GM19455 (cell line): ENCODE measurements at regions not wholly inside any gene's neighbourhood (a gene's known extent, or its start where the extent isn't known, plus 50 kb on each side); places are given as distances from the start of the nearest gene placed in this dataset.

Experiments used
- ATAC-seq: cut with Tn5 transposase; IDR thresholded peaks from one replicate; pipeline ENCODE4 v1.9.1; 2021; ENCODE audit not compliant: unreplicated experiment

DNA sequence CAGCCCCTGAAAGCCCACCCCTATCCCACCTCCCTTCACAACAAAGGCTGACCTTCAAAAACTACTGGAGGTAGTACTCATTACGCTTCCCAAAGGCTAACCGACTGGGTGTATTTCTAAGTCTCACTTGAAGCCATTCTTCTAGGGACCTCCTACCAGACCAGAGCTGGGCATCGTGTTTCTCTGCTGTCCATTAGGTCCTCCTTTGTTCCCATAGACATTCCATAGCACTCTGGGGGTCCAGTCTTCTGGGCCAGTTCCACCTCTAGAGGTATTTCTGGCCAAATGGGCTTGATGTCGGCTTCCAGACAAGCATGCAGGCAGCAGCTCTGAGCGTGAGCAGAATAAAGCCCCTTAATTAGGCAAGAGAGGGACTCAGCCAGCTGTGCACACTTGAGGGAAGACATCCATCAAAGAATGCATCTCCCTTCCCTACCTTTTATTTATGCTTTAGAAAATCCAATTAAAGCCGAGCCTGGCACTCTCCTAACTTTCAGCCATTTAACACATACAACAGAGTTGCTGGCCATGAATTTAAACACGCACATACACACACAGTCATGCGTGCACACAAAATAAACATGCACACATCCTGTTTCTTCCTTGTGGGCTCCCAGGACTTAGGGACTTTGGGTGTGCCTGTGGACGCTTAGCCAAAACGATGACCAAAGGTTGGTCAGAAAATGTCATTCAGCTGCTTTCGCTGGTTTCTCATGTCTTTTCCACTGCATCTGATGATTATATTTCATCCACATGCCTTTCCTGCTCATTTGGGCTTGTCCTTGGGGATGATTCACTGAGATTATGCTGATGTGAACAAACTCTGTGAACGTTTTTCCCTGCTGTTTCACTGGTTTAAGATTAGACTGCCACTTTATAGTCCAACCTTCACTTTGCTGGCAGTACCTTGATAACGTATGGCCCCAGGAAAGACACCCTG lies 362.0 kb upstream of the NFE2L3 start:
- no peak for ATAC-seq

DNA sequence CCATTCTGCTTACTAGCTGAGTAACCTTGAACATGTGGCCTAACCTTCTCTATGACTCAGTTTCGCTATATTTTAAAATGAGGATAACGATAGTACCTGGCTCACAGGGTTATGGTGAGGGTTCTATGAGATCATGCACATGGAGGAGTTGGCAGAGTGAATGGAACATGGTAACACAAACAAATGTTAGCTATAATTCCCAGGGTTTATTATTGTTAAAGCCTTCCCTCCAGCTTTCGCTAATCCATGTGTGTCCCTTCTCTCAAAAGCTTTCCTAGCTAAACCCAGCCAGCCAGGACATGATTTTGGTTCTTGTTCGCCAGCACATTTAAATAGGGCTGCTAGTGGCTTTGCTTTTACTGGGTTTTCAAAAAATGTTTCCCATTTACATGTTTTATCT lies 361.0 kb upstream of the NFE2L3 start:
- no peak for ATAC-seq

DNA sequence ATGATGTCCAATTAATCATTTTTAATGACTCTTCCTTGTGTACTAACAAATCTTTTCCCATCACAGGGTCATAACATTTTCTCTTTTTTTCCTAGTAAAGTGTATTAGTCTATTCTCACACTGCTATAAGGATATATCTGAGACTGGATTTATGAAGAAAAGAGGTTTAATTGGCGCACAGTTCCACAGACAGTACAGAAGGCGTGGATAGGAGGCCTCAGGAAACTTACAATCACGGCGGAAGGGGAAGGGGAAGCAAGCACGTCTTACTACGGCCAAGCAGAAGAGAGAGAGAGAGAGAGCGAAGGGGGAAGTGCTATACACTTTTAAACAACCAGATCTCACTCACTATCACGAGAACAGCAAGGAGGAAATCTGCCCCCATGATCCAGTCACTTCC lies 359.4 kb upstream of the NFE2L3 start:
- no peak for ATAC-seq

DNA sequence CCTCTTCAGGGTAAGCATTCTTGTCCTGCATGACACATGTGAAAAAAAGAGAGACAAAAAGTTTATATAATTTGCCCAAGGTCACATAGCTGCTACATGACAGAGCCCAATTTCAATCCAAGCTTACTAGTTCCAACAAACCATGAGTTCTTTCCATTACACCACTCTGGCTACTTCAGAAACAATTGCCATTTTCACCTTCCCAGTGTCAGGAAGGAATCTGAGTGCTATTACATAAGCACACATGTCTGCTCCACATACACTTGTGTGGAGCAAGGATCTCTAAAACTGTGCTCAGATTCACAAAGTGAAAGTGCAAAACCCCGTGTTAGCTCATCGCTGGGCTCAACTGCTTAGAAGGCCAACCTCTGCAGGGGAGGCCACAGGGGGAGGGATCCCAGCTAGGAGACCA lies 356.2 kb upstream of the NFE2L3 start:
- no peak for ATAC-seq

DNA sequence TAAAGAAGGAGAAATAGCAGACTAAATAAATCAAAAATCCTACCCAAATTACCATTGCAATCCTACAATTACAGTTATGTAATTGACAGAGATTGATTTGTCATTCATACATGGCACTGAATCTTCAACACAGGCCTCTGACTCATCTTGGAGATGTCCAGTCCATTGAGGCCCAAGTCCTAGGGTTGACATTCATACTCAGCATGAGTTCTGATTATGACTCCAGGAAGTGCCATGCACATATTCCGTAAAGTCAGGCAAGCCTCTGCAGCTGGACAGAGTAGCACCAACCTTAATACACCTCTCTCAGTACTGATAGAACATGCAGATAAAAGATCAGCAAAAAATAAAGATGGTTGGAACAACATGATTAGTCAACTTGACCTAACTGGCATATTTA lies 353.7 kb upstream of the NFE2L3 start:
- no peak for ATAC-seq

DNA sequence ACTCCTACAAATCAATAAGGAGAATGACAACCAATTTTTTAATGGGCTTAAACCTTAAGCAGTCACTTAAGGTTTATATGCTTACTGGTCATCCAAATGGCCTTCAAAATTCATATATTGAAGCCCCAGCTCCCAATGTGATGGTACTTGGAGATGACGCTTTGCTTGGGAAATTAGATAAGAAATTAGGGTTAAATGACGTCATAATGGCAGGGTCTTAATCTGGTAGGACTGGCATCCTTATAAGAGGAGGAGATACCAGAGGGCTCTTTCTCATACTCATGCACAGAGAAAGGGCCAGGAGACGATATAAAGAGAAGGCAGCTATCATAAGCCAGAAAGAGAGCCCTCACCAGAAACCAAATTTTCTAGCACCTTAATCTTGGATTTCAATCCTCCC lies 350.8 kb upstream of the NFE2L3 start:
- ATAC-seq: no peak

DNA sequence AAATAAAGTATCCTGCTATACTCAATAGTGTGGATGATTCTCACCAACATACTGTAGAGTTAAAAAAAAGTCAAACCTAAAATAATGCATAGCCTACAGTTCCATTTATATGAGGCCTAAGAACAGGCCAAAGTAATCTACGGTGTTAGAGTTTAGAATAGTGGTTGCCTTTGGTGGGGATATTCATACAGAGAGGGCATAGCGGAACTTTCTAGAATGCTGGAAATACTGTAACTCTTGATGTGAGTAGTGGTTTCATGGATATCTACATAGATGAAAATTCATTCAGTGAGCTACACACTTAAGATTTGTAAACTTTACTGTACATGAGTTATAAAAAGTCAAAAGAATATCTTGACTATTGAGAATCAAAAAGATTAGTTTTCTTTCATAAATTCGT lies 349.9 kb upstream of the NFE2L3 start:
- ATAC-seq: no peak

DNA sequence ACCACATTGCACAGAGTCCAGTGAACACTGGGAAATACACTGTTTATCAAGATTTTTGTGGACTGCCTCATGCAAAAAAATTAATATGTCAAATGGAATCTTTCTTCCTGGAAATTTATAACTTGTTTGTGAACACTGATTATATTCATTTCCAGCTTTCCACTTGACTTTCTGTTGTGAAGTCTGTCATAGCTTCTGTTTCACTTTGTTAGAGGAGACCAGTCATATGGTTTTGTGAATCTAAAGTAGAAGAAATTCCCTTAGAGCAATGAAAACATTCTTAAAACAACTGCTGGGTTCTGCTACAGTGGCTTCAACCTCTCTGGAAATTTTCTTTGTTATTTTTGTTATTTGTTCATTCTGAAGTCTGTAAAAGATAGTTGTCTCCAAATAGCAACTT lies 349.5 kb upstream of the NFE2L3 start:
- ATAC-seq: no peak

DNA sequence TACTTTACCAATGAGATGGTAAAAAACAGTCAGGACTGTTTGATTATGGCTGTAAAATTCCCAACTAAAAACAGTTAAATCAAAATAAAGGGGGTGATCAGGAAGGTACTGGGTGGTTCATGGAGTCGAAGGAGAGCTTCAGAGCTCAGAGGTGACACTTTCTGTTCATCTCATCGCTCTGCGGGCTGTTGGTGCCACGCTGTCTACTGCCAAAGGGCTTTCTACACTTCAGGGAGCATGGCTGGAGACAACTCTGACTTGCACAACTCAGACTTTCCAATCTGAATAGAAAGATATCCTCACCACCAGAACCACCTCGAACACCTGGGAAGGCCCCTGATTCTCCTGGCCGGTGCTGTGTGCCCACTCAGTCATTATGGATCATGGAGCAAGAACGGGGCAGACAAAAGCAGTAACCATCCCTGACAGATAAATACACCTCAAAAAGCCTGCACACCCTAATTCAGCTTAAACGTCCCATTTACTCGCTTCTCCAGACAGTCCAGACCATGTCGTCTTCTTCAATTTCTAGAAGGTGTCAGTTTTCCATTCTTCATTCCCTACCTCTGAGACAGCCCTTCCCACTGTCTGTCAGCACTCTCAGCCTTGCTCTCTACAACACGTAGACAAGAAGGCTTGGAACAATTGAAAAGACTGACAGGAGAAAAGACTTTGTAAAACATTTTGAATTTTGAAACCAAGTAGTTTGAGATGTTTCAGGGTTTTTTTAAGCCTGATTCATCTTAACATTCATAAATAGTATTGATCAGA lies 348.7 kb upstream of the NFE2L3 start:
- no peak for ATAC-seq

DNA sequence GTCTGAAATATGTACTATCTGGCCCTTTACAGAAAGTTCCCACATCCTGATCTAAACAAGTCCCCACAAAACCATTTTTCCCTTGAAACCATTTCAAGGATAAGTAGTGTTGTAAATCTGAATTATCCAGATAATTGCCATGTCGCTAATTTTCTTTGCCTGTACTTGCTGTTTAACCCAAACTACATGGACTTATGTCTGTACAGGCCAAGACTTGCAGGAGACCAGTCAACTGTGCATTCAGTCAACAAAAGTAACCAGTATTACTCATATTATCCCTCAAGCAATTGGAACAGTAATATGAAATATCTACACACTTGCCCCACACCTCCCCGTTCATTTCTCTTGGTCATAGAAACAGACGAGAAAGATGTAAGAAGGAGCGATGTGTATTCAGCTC lies 347.8 kb upstream of the NFE2L3 start:
- no peak for ATAC-seq

DNA sequence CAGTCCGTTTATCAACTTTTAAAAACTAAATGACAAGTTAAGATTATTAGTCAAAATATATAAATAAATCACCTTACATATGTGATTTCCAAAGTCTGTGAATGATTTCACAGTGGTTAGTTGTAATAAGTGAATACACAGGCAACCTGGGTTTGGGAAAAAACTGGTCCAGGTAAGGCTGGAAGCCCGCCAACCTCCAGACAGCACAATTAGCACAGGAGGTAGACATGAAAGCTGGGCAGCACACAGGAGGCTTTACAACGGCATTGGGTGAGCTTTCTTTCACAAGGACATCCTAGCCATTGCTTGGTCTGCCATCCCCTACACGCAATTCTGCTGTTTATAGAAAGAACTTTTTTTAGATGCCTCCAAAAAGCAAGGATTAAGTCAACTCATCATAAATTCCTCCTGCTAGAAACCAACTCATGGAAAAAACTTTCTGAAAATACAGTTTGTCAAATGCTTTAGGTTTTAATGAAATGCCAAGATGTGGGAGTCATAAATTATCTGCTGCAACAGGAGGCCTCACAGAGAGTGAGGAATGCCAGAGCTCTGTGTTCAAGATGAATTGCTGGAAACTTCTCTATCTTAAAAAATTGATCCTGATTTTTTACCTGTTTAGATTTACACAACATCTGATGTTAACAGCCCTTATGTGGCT lies 346.8 kb upstream of the NFE2L3 start:
- ATAC-seq: no peak

DNA sequence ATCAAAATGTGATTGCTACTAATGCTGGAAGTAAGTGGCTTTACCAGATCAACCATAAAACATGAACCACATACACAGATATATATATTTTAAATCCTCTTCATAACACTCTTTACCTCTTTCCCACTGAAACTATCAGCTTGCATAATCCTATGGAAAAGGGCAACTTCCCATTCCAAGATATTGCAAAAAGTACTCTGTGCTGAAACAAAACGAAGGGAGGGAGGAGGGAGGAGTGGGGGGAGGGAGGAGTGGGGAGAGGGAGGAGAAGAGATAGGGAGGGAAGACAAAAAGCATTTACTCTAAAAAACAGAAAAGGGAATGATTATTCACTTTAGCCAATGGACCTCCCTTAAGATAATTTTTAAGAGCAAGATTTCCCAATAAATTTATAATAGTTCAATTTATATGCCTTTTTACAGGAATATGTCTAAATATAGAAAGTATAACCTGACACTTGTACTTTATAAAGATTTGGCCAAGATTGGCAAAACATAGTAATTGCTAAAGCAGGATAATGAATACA lies 344.8 kb upstream of the NFE2L3 start:
- no peak for ATAC-seq

DNA sequence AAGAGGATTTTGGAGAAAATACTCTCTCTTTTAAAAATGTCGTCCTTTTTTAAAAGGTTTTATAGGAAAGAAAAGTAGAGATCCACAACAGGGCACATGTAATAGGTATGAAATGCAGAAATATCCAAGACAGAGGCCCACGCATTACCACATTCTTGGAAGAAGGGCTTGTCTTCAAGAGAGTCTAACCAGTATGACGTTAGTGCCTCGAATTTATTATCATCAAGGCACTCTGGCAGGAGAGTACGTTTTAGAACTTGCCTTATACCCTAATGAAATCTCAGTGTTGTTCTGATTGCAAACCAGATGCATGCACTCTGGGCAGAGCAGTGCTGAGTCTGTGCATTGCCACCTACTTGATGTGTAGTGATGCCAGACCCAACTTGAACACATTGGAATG lies 342.6 kb upstream of the NFE2L3 start:
- ATAC-seq: no peak

DNA sequence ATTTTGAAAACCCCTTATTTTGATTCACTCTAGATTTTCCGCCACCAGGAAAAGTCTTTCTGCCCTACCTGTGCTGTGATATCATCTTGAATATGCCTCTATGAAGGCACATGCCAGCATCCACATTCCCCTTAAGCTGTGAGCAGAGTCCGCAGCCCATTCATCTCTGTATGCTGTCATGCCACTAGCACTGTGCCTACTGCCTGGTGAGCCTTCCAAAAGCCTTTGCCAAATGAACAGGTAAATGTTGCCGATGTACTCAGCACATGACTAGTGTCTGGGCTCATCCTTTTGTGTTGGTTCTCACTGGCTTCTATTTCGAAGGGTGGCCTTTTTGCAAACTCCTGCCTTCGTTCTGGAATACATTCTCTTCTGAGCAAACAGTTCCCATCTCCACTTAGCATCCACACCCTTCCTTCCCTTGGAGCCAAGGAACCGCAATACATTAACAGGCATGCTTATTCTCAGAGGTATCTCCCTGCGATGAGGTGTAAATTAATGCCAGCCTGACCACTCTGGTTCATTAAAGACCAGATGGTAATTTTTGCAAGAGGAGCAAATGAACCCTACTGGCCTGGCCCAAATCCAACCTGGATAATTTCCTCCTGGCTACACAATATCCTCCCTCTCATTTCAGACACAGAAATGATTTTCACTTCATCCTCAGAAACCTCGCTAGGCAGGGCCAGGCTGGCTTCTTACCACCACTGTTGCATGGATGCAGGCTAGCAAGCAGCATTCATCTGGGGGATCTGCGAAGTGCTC lies 339.7 kb upstream of the NFE2L3 start:
- ATAC-seq: no peak

DNA sequence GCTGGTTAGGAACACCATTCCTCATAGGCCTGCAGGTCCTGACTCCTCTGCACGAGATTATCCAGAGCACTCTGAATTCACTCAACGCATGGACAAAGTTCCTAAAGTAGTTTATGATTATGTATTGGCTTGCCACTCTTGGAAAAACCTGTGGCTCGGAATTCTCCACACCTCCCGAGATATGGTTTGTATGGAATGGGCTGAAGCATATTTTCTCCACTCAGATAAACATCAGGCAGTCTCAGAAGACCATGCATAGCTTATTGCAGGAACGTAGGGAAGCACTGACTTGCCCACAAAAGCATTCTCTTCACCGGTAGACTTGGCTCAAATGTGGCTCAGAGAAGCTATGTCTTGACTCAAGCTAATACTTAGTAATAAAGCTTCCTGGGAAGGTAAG lies 338.6 kb upstream of the NFE2L3 start:
- ATAC-seq: no peak

DNA sequence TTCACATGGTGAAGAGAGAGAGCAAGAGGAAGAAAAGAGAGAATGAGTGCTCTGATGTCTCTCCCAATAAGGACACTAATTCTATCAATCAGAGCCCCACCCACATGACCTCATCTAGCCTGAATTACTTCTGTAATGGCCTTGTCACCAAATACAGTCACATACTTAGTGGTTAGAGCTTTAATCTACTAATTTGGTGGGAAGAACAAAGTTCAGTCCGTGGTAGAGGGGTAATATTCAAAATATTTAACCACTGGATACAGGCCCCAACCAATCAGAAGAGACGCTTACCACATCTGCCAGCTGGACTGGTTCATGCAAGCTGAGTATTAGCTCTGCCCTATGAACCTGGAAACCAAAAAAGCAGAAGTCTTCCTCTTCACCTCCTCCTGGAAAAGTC lies 336.3 kb upstream of the NFE2L3 start:
- no peak for ATAC-seq

DNA sequence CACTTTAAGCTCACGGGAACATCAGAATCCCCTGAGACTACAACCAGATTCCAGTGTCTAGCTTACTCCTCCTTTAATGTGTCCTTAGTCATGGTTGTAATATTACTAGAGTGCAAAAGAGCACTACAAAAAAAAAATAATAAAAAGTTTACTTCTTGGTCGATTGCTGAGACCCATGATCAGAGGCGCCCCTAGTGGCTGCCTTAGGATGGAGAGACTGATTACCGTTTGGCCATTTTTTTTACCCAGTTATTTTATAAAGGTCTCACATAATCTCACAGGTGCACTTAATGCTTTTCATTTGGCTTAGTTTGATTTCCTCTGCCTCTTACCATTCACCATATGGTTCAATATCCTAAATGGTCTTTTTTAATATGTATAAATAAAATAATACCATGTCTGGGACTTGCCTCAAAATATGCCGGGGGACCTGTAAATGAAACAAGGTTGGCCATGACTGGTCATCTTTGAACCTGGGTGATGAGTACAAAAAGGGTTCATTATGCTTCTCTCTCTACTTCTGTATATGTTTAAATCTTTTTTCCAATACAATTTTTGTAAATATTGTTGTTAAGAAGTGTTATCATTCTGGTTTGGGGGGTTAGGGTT lies 331.5 kb upstream of the NFE2L3 start:
- ATAC-seq: no peak

DNA sequence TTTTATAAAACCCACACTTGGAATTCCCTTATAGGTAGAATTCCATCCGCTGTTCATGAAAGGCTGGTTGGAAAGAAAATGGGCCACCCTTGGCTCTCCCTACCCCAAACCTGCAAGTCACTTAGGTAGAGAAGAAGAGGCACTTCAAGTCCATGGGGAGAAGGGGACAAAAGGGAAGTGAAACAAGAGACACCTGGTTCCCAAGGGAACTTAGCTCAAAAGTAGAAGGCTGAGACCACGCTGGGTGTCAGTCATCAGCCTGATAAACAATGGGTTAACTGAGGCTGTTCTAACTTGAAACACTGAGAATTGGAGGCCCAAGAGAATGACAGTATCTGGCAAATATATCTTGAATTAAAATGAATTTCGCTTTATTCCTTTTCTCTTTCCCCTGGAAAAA lies 330.8 kb upstream of the NFE2L3 start:
- ATAC-seq: no peak

DNA sequence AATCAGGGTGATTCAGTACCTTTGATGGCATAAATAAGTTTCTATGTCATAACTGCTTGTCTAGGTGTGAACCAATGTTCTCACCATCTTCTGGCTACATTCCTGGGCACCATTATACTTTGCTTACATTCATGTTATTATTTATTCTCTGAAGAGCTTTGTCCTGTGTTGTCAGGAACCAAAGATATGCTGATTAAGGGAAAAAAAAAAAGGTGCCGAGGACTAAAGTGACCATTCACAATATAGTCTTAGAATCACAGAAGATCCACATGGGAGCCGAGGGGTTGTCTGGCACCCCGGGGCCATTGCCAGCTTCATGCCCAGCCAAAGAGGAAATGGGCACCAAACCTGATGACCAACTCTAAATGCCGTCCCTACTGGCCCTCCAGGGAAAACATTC lies 329.2 kb upstream of the NFE2L3 start:
- ATAC-seq: no peak

DNA sequence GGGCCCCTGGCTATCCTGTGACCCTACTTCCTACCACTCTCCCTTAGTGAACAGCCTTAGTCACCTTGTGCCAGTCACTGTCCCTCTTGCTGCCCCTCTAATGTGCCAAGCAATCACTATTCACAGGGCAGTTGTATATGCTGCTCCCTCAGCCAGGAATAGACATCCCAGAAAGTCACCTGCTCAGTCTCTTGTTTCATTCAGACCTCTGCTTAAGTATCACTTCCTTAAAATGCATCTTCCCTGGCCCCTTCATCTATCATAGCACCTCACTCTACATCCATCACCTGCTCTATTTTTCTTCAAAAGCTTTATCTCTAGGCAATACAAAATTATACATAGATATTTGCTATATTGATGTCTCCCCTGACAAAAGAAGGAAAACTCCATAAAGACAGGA lies 328.4 kb upstream of the NFE2L3 start:
- no peak for ATAC-seq
